ENCODE measurements at regions not wholly inside any gene's neighbourhood (a gene's known extent, or its start where the extent isn't known, plus 50 kb on each side); places are given as distances from the start of the nearest gene placed in this dataset.

DNA sequence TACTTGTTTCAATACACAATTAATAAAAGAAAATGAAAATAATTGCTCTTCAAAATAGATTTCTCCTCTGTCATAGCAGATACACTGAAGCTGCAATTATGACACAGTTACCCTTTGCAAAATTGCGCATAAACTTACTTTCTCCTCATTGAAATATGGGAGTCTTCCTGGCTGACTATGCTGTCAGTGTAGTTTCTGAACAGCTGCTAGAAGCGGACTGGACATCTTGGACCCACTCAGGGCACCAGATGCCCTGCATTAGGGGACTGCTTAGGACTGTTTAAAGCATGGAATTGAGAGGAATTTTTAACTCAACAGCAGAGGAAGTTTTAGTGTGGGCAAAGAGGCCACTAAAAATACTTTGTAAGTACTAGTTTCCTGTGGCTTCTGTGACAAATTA, 454.9 kb downstream of the ATP23 start:
- TF ChIP-seq, protein P1, sequence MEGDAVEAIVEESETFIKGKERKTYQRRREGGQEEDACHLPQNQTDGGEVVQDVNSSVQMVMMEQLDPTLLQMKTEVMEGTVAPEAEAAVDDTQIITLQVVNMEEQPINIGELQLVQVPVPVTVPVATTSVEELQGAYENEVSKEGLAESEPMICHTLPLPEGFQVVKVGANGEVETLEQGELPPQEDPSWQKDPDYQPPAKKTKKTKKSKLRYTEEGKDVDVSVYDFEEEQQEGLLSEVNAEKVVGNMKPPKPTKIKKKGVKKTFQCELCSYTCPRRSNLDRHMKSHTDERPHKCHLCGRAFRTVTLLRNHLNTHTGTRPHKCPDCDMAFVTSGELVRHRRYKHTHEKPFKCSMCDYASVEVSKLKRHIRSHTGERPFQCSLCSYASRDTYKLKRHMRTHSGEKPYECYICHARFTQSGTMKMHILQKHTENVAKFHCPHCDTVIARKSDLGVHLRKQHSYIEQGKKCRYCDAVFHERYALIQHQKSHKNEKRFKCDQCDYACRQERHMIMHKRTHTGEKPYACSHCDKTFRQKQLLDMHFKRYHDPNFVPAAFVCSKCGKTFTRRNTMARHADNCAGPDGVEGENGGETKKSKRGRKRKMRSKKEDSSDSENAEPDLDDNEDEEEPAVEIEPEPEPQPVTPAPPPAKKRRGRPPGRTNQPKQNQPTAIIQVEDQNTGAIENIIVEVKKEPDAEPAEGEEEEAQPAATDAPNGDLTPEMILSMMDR (IDR thresholded peaks at IDR 0.05; ENCODE audit: insufficient read depth, low read depth, low read length) = no peak
- H3K27me3 ChIP-seq (ENCODE audit: control insufficient read depth, insufficient read depth, low read length) = no peaks in the 10 kb centered on the region
- ChIA-PET POLR2A (no interaction called here), CTCF (interaction anchor here (1.2 kb wide), 1 partner anchor 19 kb away, joined by 3 read pairs; no protein-coding TSS in a partner anchor)
- H3K36me3 ChIP-seq (ENCODE audit: control insufficient read depth, insufficient read depth, low read length) = no peaks in the 10 kb centered on the region
- no peak for DNase-seq (ENCODE audit: low read depth)
- H3K4me3 ChIP-seq (ENCODE audit: low read depth, low read length) = no peak overlapping the region

DNA sequence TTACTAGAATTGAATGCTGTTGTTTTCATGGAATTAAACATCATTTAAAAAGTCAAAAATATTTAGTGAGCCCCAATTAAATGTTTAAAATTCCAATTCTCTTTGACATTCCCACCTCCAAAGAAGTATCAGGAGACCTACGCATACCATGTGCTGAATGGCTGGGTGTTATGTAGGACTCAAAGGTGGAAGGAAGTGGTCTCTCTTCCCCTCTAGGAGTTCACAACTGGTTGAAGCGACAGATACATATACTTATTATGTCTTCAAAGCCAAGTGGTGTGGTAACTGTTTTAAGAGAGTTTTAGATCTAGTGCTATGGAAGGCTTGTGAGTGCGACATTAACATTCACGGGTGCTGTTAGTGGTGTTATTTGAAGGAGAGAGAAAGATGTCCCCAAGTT, 464.0 kb downstream of the ATP23 start:
- no peak overlapping the region for H3K4me3 ChIP-seq (ENCODE audit: low read depth, low read length)
- no peaks in the 10 kb centered on the region for H3K36me3 ChIP-seq (ENCODE audit: control insufficient read depth, insufficient read depth, low read length)
- POLR2A ChIA-PET = no interaction called here
- DNase-seq (ENCODE audit: low read depth) = no peak
- TF ChIP-seq, protein P1 (IDR thresholded peaks at IDR 0.05; ENCODE audit: insufficient read depth, low read depth, low read length) = no peak
- H3K27me3 ChIP-seq (ENCODE audit: control insufficient read depth, insufficient read depth, low read length) = no peaks in the 10 kb centered on the region
- CTCF ChIA-PET = interaction anchor here (0.6 to 1.2 kb wide), 2 partner anchors 113 to 135 kb away, joined by 3 read pairs; no protein-coding TSS in a partner anchor

DNA sequence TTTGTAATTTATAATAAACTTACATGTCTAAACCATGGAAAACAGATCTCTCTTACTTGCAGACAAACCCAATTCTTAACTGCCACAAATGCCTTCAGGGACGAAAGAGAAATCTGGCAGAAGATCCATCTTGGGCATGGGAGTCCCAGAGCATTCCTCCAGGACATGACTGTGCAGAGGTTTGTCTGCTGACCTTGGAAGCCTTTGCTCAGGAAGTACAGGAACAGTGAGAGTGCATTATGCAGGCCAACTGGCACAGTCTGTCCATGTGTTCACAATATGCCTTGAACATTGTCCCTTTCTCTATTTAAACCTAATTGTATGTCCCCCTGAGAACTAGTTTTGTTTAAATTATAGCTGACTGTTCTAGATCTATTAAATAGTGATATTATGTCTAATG, 467.1 kb downstream of the ATP23 start:
- ChIA-PET CTCF (no interaction called here), POLR2A (no interaction called here)
- Histone ChIP-seq H3K27me3 (ENCODE audit: control insufficient read depth, insufficient read depth, low read length) (no peaks in the 10 kb centered on the region), H3K4me3 (ENCODE audit: low read depth, low read length) (no peak overlapping the region), H3K36me3 (ENCODE audit: control insufficient read depth, insufficient read depth, low read length) (no peaks in the 10 kb centered on the region)
- TF ChIP-seq, protein P1 (IDR thresholded peaks at IDR 0.05; ENCODE audit: insufficient read depth, low read depth, low read length) = no peak
- DNase-seq (ENCODE audit: low read depth) = no peak

DNA sequence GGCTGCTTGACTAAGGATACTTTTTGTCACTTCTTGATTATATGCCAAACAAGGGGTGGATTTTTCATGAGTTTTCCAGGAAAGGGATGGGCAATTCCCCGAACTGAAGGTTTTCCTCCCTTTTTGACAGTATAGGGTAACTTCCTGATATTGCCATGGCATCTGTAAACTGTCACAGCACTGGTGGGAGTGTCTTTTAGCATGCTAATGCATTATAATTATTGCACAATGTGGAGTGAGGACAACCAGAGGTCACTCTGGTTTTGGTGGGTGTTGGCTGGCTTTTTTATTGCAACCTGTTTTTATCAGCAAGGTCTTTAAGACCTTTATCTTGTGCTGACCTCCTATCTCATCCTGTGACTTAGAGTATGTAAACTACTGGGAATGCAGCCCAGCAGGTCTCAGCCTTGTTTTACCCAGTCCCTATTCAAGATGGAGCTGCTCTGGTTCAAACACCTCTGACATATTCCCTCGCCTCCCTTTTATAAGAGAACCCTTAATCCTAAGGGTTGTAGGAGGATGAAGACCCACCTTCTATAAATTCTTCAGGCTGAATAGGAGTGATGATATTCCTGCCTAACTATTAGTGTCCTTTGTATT, 471.2 kb downstream of the ATP23 start:
- DNase-seq (ENCODE audit: low read depth) = no peak

DNA sequence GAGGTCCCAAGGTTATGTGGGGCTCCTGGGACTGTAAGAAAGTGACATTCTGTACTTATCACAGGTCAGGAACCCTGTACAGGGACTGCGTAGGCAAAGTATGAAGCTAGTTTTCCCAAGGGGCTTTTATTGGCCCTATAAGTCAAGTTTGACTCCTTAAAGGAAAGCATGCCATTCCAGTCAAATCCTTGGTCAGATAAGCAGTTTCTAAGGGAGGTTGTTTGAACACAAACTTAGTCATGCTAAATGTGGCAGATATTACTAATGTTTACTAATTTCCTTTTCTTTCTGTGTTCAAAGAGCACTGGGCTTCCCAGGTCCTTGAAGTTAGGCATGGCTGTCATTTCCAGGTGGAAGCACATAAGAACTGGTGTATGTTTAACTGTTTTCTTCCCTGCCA, 472.4 kb downstream of the ATP23 start:
- no peak overlapping the region for H3K4me3 ChIP-seq (ENCODE audit: low read depth, low read length)
- no peak for DNase-seq (ENCODE audit: low read depth)
- ChIA-PET CTCF (interaction anchor here (0.6 to 1.5 kb wide), 5 partner anchors 12 to 328 kb away, joined by 3 to 6 read pairs (median 3); no protein-coding TSS in a partner anchor), POLR2A (no interaction called here)
- H3K27me3 ChIP-seq (ENCODE audit: control insufficient read depth, insufficient read depth, low read length) = no peaks in the 10 kb centered on the region
- TF ChIP-seq, protein P1 (IDR thresholded peaks at IDR 0.05; ENCODE audit: insufficient read depth, low read depth, low read length) = no peak
- no peaks in the 10 kb centered on the region for H3K36me3 ChIP-seq (ENCODE audit: control insufficient read depth, insufficient read depth, low read length)

More for the DNA sequence above, 471.2 kb downstream of the ATP23 start:
- Histone ChIP-seq H3K27me3 (ENCODE audit: control insufficient read depth, insufficient read depth, low read length) (no peaks in the 10 kb centered on the region), H3K4me3 (ENCODE audit: low read depth, low read length) (no peak overlapping the region), H3K36me3 (ENCODE audit: control insufficient read depth, insufficient read depth, low read length) (no peaks in the 10 kb centered on the region)
- TF ChIP-seq, protein P1 (IDR thresholded peaks at IDR 0.05; ENCODE audit: insufficient read depth, low read depth, low read length) = no peak
- ChIA-PET POLR2A (no interaction called here), CTCF (interaction anchor here (0.8 to 1.5 kb wide), 5 partner anchors 13 to 329 kb away, joined by 3 to 6 read pairs (median 3); no protein-coding TSS in a partner anchor)
